ENCODE measurements at regions not wholly inside any gene's neighbourhood (a gene's known extent, or its start where the extent isn't known, plus 50 kb on each side); places are given as distances from the start of the nearest gene placed in this dataset.

GRCh38 chr3:94776401-94776915 lies 713.6 kb downstream of the NSUN3 start:
- DNase-seq: peak in 3 of 4 donors; percentile 40 to 48 (median 42)
- intact Hi-C loops (cut with DNase I): no loop called here

GRCh38 chr3:94778289-94778688 lies 715.4 kb downstream of the NSUN3 start:
- no peak for DNase-seq
- 71 to 78% methylated on average over 1 of the region's 1 CpG for WGBS, 2 donors
- intact Hi-C loops (cut with DNase I): no loop called here
- no peaks in the 10 kb centered on the region for H3K27me3 ChIP-seq
- H3K4me1 ChIP-seq: peaks cover 11% of the 10 kb centered on the region
- TF ChIP-seq CTCF (IDR thresholded peaks at IDR 0.05) (no peak), POLR2A (IDR thresholded peaks at IDR 0.05) (no peak)
- ATAC-seq: no peak
- no peak overlapping the region for H3K27ac ChIP-seq
- H3K4me3 ChIP-seq: no peak overlapping the region
- H3K9me3 ChIP-seq: no peaks in the 10 kb centered on the region
- H3K36me3 ChIP-seq (replicated peaks in 1 of 2; ENCODE audit: insufficient read depth in 1 of 2, low read depth in 2 of 2): no peaks in the 10 kb centered on the region

More at GRCh38 chr3:94776401-94776915, 713.6 kb downstream of the NSUN3 start:
- Histone ChIP-seq H3K4me1 (peaks cover 11% of the 10 kb centered on the region), H3K36me3 (replicated peaks in 1 of 2; ENCODE audit: insufficient read depth in 1 of 2, low read depth in 2 of 2) (no peaks in the 10 kb centered on the region), H3K27me3 (no peaks in the 10 kb centered on the region), H3K27ac (peak overlapping the region in 2 of 4 donors; percentile 17 to 34), H3K9me3 (no peaks in the 10 kb centered on the region), H3K4me3 (no peak overlapping the region)
- no peak for TF ChIP-seq POLR2A (IDR thresholded peaks at IDR 0.05)
- TF ChIP-seq CTCF (IDR thresholded peaks at IDR 0.05): no peak
- 24 to 36% methylated on average over 3 of the region's 3 CpGs for WGBS, 2 donors
- ATAC-seq: peak; percentile 76

- WGBS, 2 donors: 91 to 93% methylated on average over 4 of the region's 4 CpGs
- no peaks in the 10 kb centered on the region for H3K9me3 ChIP-seq
Measured at GRCh38 chr3:94778814-94779494, 716.1 kb downstream of the NSUN3 start.

GRCh38 chr3:94779699-94780098 lies 716.8 kb downstream of the NSUN3 start:
- no peak overlapping the region for H3K27ac ChIP-seq
- TF ChIP-seq POLR2A (IDR thresholded peaks at IDR 0.05) (no peak), CTCF (IDR thresholded peaks at IDR 0.05) (no peak)
- H3K9me3 ChIP-seq: no peaks in the 10 kb centered on the region
- peaks cover 11% of the 10 kb centered on the region for H3K4me1 ChIP-seq
- no peaks in the 10 kb centered on the region for H3K27me3 ChIP-seq
- ATAC-seq (no peak), DNase-seq (no peak)
- H3K36me3 ChIP-seq (replicated peaks in 1 of 2; ENCODE audit: insufficient read depth in 1 of 2, low read depth in 2 of 2): no peaks in the 10 kb centered on the region
- H3K4me3 ChIP-seq: no peak overlapping the region
- intact Hi-C loops (cut with DNase I): no loop called here
- WGBS, 2 donors: 60 to 70% methylated on average over 1 of the region's 1 CpG

More at GRCh38 chr3:94778814-94779494, 716.1 kb downstream of the NSUN3 start:
- TF ChIP-seq POLR2A (IDR thresholded peaks at IDR 0.05) (no peak), CTCF (IDR thresholded peaks at IDR 0.05) (no peak)
- ATAC-seq (no peak), DNase-seq (no peak)
- peaks cover 11% of the 10 kb centered on the region for H3K4me1 ChIP-seq
- no peak overlapping the region for H3K27ac ChIP-seq
- no peaks in the 10 kb centered on the region for H3K36me3 ChIP-seq (replicated peaks in 1 of 2; ENCODE audit: insufficient read depth in 1 of 2, low read depth in 2 of 2)
- no peak overlapping the region for H3K4me3 ChIP-seq
- intact Hi-C loops (cut with DNase I): no loop called here
- no peaks in the 10 kb centered on the region for H3K27me3 ChIP-seq

DNA sequence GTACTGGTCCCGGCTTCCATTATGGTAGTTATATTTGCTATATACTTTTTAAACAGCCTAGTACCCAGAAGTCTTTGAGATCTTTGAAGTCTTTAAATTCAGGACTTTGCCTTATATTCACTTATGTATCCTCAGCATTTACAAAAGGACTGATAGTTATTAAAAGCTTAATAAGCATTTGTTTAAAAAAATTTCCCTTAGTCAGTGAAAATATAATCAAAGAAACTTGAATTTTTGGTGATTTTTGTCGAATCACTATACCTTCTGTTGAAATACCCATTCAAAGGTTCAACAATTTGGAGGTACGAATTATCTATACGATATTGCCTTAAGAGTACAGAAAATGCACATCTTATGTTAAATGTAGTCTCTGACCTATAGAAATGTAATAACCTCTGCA lies 721.4 kb downstream of the NSUN3 start:
- intact Hi-C loops (cut with DNase I): no loop called here
- H3K36me3 ChIP-seq (replicated peaks in 1 of 2; ENCODE audit: insufficient read depth in 1 of 2, low read depth in 2 of 2): no peaks in the 10 kb centered on the region
- DNase-seq (no peak), ATAC-seq (no peak)
- H3K27ac ChIP-seq: no peak overlapping the region
- H3K9me3 ChIP-seq: no peaks in the 10 kb centered on the region
- H3K4me1 ChIP-seq: no peaks in the 10 kb centered on the region
- TF ChIP-seq POLR2A (IDR thresholded peaks at IDR 0.05) (no peak), CTCF (IDR thresholded peaks at IDR 0.05) (no peak)
- H3K4me3 ChIP-seq: no peak overlapping the region
- no peaks in the 10 kb centered on the region for H3K27me3 ChIP-seq
- whole genome bisulfite sequencing, 2 donors: 88 to 89% methylated on average over 4 of the region's 4 CpGs

Measured in body of pancreas (tissue), 4 donors.